SJSA1 (cell line): ENCODE measurements at regions not wholly inside any gene's neighbourhood (a gene's known extent, or its start where the extent isn't known, plus 50 kb on each side); places are given as distances from the start of the nearest gene placed in this dataset.
"Not testable (repeated sequence)": the region's sequence is repeated elsewhere in the genome, so short reads cannot be mapped to it uniquely, and the experiment has no call there.

Source experiments
- DNase-seq, 2 experiments: peaks; one replicate each; pipeline ENCODE4 v3.0.0-alpha.2; 2015 to 2020; ENCODE audit warnings: low spot score in 2 of 2, low read depth in 1 of 2
- H3K27ac ChIP-seq: fragments of 250-450 bp; sonication (Bioruptor Pico); 2 replicates; pipeline ENCODE4 v1.5.1; 2020; ENCODE audit warnings: mild to moderate bottlenecking, moderate library complexity
- H3K27me3 ChIP-seq: fragments of 250-450 bp; sonication (Bioruptor Pico); replicated peaks from 2 replicates; pipeline ENCODE4 v1.5.1; 2020; ENCODE audit warnings: mild to moderate bottlenecking, moderate library complexity
- H3K36me3 ChIP-seq: fragments of 250-450 bp; sonication (Bioruptor Pico); 2 replicates; pipeline ENCODE4 v1.5.1; 2020; ENCODE audit warnings: mild to moderate bottlenecking
- H3K4me1 ChIP-seq: fragments of 250-450 bp; sonication (Bioruptor Pico); replicated peaks from 2 replicates; pipeline ENCODE4 v1.6.1; 2021; ENCODE audit warnings: mild to moderate bottlenecking
- H3K4me3 ChIP-seq: fragments of 250-450 bp; sonication (Bioruptor Pico); 2 replicates; pipeline ENCODE4 v1.5.1; 2020; ENCODE audit warnings: mild to moderate bottlenecking
- H3K9me3 ChIP-seq: fragments of 250-450 bp; sonication (Bioruptor Pico); replicated peaks from 2 replicates; pipeline ENCODE4 v1.5.1; 2020; ENCODE audit warnings: mild to moderate bottlenecking

GRCh38 chr13:76245920-76246319 lies 609.8 kb downstream of the LMO7 start:
- Histone ChIP-seq H3K4me3 (no peak overlapping the region), H3K27ac (no peak overlapping the region), H3K9me3 (no peaks in the 10 kb centered on the region), H3K4me1 (no peaks in the 10 kb centered on the region), H3K36me3 (no peaks in the 10 kb centered on the region), H3K27me3 (no peaks in the 10 kb centered on the region)
- DNase-seq, result no peak

GRCh38 chr13:76245211-76245610 lies 609.1 kb downstream of the LMO7 start:
- Histone ChIP-seq H3K27me3 (no peaks in the 10 kb centered on the region), H3K4me3 (no peak overlapping the region), H3K9me3 (no peaks in the 10 kb centered on the region), H3K36me3 (no peaks in the 10 kb centered on the region), H3K27ac (no peak overlapping the region), H3K4me1 (no peaks in the 10 kb centered on the region)
- DNase-seq, result no peak

- H3K27me3 ChIP-seq, result not testable (repeated sequence)
Measured at GRCh38 chr13:76243120-76243519, 607.0 kb downstream of the LMO7 start.

GRCh38 chr13:76239031-76239680 lies 603.0 kb downstream of the LMO7 start:
- no peak overlapping the region for H3K27ac ChIP-seq
- H3K36me3 ChIP-seq, result no peaks in the 10 kb centered on the region
- no peak overlapping the region for H3K4me3 ChIP-seq
- no peaks in the 10 kb centered on the region for H3K27me3 ChIP-seq
- H3K9me3 ChIP-seq, result no peaks in the 10 kb centered on the region
- H3K4me1 ChIP-seq, result no peaks in the 10 kb centered on the region
- no peak for DNase-seq

More at GRCh38 chr13:76243120-76243519, 607.0 kb downstream of the LMO7 start:
- not testable (repeated sequence) for DNase-seq, H3K9me3 ChIP-seq, H3K4me1 ChIP-seq, H3K4me3 ChIP-seq, H3K36me3 ChIP-seq, H3K27ac ChIP-seq

- H3K4me1 ChIP-seq, result no peaks in the 10 kb centered on the region
- H3K4me3 ChIP-seq, result no peak overlapping the region
- no peak overlapping the region for H3K27ac ChIP-seq
- no peaks in the 10 kb centered on the region for H3K27me3 ChIP-seq
- DNase-seq, result no peak
- H3K9me3 ChIP-seq, result no peaks in the 10 kb centered on the region
- H3K36me3 ChIP-seq, result no peaks in the 10 kb centered on the region
Measured at GRCh38 chr13:76231522-76232167, 595.5 kb downstream of the LMO7 start.

- Histone ChIP-seq H3K27ac (no peak overlapping the region), H3K9me3 (no peaks in the 10 kb centered on the region), H3K27me3 (no peaks in the 10 kb centered on the region), H3K36me3 (no peaks in the 10 kb centered on the region), H3K4me3 (no peak overlapping the region), H3K4me1 (no peaks in the 10 kb centered on the region)
- no peak for DNase-seq
Measured at GRCh38 chr13:76229281-76229680, 593.2 kb downstream of the LMO7 start.

GRCh38 chr13:76226941-76227340 lies 590.8 kb downstream of the LMO7 start:
- DNase-seq, result no peak
- Histone ChIP-seq H3K4me1 (no peaks in the 10 kb centered on the region), H3K36me3 (no peaks in the 10 kb centered on the region), H3K27ac (no peak overlapping the region), H3K27me3 (no peaks in the 10 kb centered on the region), H3K4me3 (no peak overlapping the region), H3K9me3 (no peaks in the 10 kb centered on the region)

GRCh38 chr13:76225815-76226489 lies 589.8 kb downstream of the LMO7 start:
- Histone ChIP-seq H3K27ac (no peak overlapping the region), H3K27me3 (no peaks in the 10 kb centered on the region)

GRCh38 chr13:76223999-76224398 lies 587.9 kb downstream of the LMO7 start:
- no peak for DNase-seq
- Histone ChIP-seq H3K4me3 (no peak overlapping the region), H3K36me3 (no peaks in the 10 kb centered on the region), H3K9me3 (no peaks in the 10 kb centered on the region), H3K27me3 (no peaks in the 10 kb centered on the region), H3K4me1 (no peaks in the 10 kb centered on the region), H3K27ac (no peak overlapping the region)

More at GRCh38 chr13:76225815-76226489, 589.8 kb downstream of the LMO7 start:
- Histone ChIP-seq H3K9me3 (no peaks in the 10 kb centered on the region), H3K4me1 (no peaks in the 10 kb centered on the region), H3K4me3 (no peak overlapping the region), H3K36me3 (no peaks in the 10 kb centered on the region)
- DNase-seq, result no peak

- Histone ChIP-seq H3K36me3 (no peaks in the 10 kb centered on the region), H3K9me3 (no peaks in the 10 kb centered on the region), H3K4me1 (no peaks in the 10 kb centered on the region), H3K27ac (no peak overlapping the region), H3K4me3 (no peak overlapping the region), H3K27me3 (no peaks in the 10 kb centered on the region)
- DNase-seq, result no peak
Measured at GRCh38 chr13:76223565-76223964, 587.4 kb downstream of the LMO7 start.

- DNase-seq, result no peak
- Histone ChIP-seq H3K9me3 (no peaks in the 10 kb centered on the region), H3K27me3 (no peaks in the 10 kb centered on the region), H3K4me3 (no peak overlapping the region), H3K27ac (no peak overlapping the region), H3K36me3 (no peaks in the 10 kb centered on the region), H3K4me1 (no peaks in the 10 kb centered on the region)
Measured at GRCh38 chr13:76222511-76222910, 586.4 kb downstream of the LMO7 start.

- no peak for DNase-seq
- H3K4me3 ChIP-seq, result no peak overlapping the region
- no peak overlapping the region for H3K27ac ChIP-seq
- H3K36me3 ChIP-seq, result no peaks in the 10 kb centered on the region
- H3K27me3 ChIP-seq, result no peaks in the 10 kb centered on the region
- H3K9me3 ChIP-seq, result no peaks in the 10 kb centered on the region
- H3K4me1 ChIP-seq, result no peaks in the 10 kb centered on the region
Measured at GRCh38 chr13:76216729-76217128, 580.6 kb downstream of the LMO7 start.

- no peak for DNase-seq
- H3K36me3 ChIP-seq, result no peaks in the 10 kb centered on the region
- H3K4me3 ChIP-seq, result no peak overlapping the region
- H3K9me3 ChIP-seq, result no peaks in the 10 kb centered on the region
- no peaks in the 10 kb centered on the region for H3K27me3 ChIP-seq
- H3K27ac ChIP-seq, result no peak overlapping the region
- no peaks in the 10 kb centered on the region for H3K4me1 ChIP-seq
Measured at GRCh38 chr13:76214001-76214400, 577.9 kb downstream of the LMO7 start.

GRCh38 chr13:76213423-76213904 lies 577.3 kb downstream of the LMO7 start:
- Histone ChIP-seq H3K36me3 (no peaks in the 10 kb centered on the region), H3K27ac (no peak overlapping the region), H3K9me3 (no peaks in the 10 kb centered on the region), H3K27me3 (no peaks in the 10 kb centered on the region), H3K4me1 (no peaks in the 10 kb centered on the region), H3K4me3 (no peak overlapping the region)
- DNase-seq, result no peak
